Esophagus squamous epithelium (tissue), 5 donors: ENCODE measurements at regions not wholly inside any gene's neighbourhood (a gene's known extent, or its start where the extent isn't known, plus 50 kb on each side); places are given as distances from the start of the nearest gene placed in this dataset.

Experiments
- DNase-seq: peaks from one replicate; lab custom pipeline; 2025; lab: John Stamatoyannopoulos, UW
- H3K27ac ChIP-seq, 4 donors: fragments of 200-600 bp; sonication (generic); one replicate each; pipeline ENCODE4 v1.5.1; 2016 to 2019; ENCODE audit warnings: mild to moderate bottlenecking in 1 of 4
- H3K27me3 ChIP-seq, 4 donors: fragments of 200-600 bp; sonication (generic); 1 replicate in 3 of 4; 2 replicates in 1 of 4; pipeline versions ENCODE4 v1.5.1 to v1.6.0; 2017 to 2021; ENCODE audit warnings: antibody characterized with exemption in 1 of 4
- H3K36me3 ChIP-seq, 3 donors: fragments of 200-600 bp; sonication (generic); one replicate each; pipeline ENCODE4 v1.5.1; 2016 to 2019
- H3K4me1 ChIP-seq, 3 donors: fragments of 200-600 bp; sonication (generic); one replicate each; pipeline ENCODE4 v1.5.1; 2017 to 2019
- H3K4me3 ChIP-seq, 4 donors: fragments of 200-600 bp; sonication (generic); 1 replicate in 3 of 4; 2 replicates in 1 of 4; pipeline ENCODE4 v1.5.1; 2016 to 2019; ENCODE audit warnings: mild to moderate bottlenecking in 2 of 4, moderate library complexity in 1 of 4
- H3K9me3 ChIP-seq, 3 donors: fragments of 200-600 bp; sonication (generic); one replicate each; pipeline ENCODE4 v1.5.1; 2016 to 2019
- POLR2A ChIP-seq, 4 donors: fragments of 450-650 bp; IDR thresholded peaks; one replicate each; pipeline ENCODE4 v1.6.1; 2017; ENCODE audit warnings: antibody characterized with exemption in 4 of 4, mild to moderate bottlenecking in 4 of 4, moderate library complexity in 3 of 4
- WGBS, 2 donors: methylation state at CpG; one replicate each; pipeline ENCODE4 v1.1.5; 2018; 5-methylcytosine and 5-hydroxymethylcytosine counted together
- intact Hi-C: fragments of 100-400 bp; cut with DNase I; formaldehyde crosslinking; loops from one replicate; pipeline ENCODE4 v1.15.0; 2022
- TF ChIP-seq, protein P1 (sequence below), 6 experiments: fragments of 450-650 bp in 4 of 6; fragments of 200-600 bp in 2 of 6; sonication (generic) in 2 of 6; IDR thresholded peaks; one replicate each; pipeline ENCODE4 v1.5.1; 2016 to 2019; ENCODE audit warnings: antibody characterized with exemption in 6 of 6, mild to moderate bottlenecking in 4 of 6, moderate library complexity in 4 of 6
- donor health status: DM: yes; HTN: yes; CAD: no.

DNA sequence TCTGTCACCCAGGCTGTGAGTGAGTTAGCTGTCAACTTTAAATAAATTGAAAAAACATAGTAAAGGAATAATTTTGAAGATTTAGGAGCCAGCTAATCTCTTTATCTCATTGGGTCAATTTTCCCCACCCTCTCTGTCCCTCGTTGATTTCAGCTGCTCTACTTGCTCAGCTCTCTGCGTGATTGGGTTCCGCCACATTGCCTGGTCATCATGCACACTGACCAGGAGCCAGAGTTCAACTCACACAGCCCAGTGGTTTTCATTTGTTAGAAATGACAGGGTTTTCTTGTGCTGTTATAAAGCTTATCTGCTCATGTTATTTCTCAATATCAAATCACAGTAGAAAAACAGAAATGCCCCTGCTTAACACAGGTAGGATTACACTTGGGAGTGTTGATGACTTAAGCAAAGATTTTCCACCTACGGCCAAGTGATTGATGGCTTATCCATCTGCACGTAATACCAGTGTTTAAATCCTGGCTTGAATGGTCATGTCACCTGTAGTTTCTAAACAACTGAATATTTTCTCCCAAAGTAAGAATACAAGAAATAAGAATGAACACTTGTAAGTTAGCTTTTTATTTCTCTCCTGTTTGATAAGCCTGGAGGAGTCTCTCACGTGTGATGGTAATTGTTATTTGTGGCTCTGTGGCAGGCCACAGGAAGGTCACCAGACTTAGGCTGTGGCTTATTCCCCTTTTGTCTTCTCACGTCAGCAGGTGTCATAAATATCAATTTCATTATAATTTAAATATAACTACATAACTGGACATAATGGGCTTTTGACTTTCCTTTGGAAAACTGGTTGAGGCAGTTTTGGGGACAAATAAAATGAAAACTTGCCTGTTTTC is 367.2 kb upstream of the DDHD1 start:
- Histone ChIP-seq H3K36me3 (no peaks in the 10 kb centered on the region), H3K27me3 (no peaks in the 10 kb centered on the region), H3K27ac (no peak overlapping the region), H3K4me3 (no peak overlapping the region), H3K9me3 (no peaks in the 10 kb centered on the region), H3K4me1 (peaks cover 0 to 8% (median 5%) of the 10 kb centered on the region in 3 donors)
- TF ChIP-seq, protein P1, sequence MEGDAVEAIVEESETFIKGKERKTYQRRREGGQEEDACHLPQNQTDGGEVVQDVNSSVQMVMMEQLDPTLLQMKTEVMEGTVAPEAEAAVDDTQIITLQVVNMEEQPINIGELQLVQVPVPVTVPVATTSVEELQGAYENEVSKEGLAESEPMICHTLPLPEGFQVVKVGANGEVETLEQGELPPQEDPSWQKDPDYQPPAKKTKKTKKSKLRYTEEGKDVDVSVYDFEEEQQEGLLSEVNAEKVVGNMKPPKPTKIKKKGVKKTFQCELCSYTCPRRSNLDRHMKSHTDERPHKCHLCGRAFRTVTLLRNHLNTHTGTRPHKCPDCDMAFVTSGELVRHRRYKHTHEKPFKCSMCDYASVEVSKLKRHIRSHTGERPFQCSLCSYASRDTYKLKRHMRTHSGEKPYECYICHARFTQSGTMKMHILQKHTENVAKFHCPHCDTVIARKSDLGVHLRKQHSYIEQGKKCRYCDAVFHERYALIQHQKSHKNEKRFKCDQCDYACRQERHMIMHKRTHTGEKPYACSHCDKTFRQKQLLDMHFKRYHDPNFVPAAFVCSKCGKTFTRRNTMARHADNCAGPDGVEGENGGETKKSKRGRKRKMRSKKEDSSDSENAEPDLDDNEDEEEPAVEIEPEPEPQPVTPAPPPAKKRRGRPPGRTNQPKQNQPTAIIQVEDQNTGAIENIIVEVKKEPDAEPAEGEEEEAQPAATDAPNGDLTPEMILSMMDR (IDR thresholded peaks at IDR 0.05): no peak
- TF ChIP-seq POLR2A (IDR thresholded peaks at IDR 0.05): no peak
- no peak for DNase-seq
- 72 to 75% methylated on average over 7 of the region's 7 CpGs for WGBS, 2 donors
- intact Hi-C loops: no loop called here

DNA sequence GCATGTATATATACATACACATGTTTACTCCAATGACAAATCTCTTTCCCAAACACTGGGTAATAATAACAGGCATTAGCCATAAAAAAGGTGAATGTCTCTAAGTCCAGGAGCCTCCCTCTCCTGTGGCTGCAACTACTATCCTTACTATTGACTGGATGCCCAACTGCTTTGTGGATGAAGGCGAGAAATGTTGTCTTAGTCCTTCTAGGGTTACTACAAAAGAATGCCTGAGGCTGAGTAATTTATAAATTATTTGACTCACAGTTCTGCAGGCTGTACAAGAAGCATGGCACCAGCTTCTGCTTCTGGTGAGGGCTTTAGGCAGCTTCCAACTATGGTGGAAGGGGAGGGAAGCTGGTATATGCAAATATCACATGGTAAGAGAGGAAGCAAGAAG is 366.0 kb upstream of the DDHD1 start:
- Histone ChIP-seq H3K36me3 (no peaks in the 10 kb centered on the region), H3K27me3 (no peaks in the 10 kb centered on the region), H3K4me1 (peaks cover 0 to 8% (median 5%) of the 10 kb centered on the region in 3 donors), H3K9me3 (no peaks in the 10 kb centered on the region), H3K27ac (no peak overlapping the region), H3K4me3 (no peak overlapping the region)
- no peak for DNase-seq
- WGBS, 2 donors: 56 to 77% methylated on average over 1 of the region's 1 CpG
- TF ChIP-seq, protein P1 (IDR thresholded peaks at IDR 0.05): no peak
- no peak for TF ChIP-seq POLR2A (IDR thresholded peaks at IDR 0.05)
- intact Hi-C loops: no loop called here

DNA sequence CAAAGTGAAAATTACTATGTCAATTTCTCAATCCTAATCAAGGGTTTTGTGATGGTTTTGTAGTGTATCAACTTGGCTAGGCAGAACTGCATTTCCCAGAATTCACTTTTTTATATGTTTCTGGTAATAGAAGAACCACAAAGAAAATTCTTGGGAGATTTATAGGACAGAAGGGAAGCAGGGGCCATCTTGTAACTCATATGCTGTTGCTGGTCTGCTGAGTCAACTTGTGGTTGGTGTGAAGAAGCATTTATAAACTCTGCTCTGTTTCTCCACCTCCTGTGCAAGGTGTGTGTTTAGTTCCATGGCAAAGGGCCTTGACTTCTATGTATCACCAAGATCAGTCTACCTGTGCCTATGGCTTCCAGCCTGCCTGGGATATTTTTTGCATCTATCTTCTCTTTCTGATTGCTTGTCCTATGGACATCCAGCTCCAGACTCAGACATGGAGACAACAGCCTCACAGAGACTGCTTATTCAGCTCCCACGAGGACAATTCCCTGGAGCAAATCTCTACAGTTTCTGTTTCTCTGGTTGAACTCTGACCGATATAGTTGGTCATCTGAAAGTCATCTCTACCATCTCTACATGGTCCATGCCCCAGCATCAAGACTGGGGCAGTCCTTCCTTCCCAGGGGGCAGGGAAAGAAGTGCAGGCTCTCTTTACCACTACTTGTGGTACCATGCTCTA is 364.3 kb upstream of the DDHD1 start:
- intact Hi-C loops: no loop called here
- WGBS, 2 donors: 81 to 88% methylated on average over 1 to 2 of the region's 2 CpGs

DNA sequence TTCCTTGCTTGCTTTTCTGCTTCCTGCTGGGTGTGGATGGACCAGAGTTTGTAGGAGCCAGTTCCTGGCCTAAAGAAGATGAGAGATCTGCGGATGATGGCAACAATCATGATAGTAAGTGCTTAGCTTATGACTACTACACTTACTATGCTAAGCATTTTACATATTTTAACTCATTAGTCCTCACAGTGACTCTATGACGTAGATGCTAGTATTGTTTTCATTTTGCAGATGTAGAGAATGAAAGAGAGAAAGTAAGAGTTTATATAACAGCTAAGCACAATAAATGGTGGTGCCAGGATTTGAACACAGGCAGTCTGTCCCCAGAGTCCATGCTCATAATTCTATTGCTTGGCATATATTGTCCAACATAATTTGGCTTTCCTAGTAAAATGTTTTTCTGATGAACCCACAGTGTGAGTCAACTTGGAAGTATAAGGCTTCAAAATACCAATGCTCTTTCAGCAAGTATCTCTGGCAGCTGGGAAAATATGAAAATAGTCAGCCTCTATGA is 363.2 kb upstream of the DDHD1 start:
- Histone ChIP-seq H3K27ac (no peak overlapping the region), H3K4me1 (peaks cover 0 to 8% (median 5%) of the 10 kb centered on the region in 3 donors), H3K4me3 (no peak overlapping the region), H3K36me3 (no peaks in the 10 kb centered on the region), H3K27me3 (no peaks in the 10 kb centered on the region), H3K9me3 (no peaks in the 10 kb centered on the region)
- 78 to 82% methylated on average over 2 of the region's 2 CpGs for WGBS, 2 donors
- DNase-seq: no peak
- intact Hi-C loops: no loop called here
- no peak for TF ChIP-seq POLR2A (IDR thresholded peaks at IDR 0.05)
- TF ChIP-seq, protein P1 (IDR thresholded peaks at IDR 0.05): no peak

More for the DNA sequence above, 364.3 kb upstream of the DDHD1 start:
- no peak overlapping the region for H3K27ac ChIP-seq
- H3K4me1 ChIP-seq: peaks cover 0 to 8% (median 5%) of the 10 kb centered on the region in 3 donors
- H3K36me3 ChIP-seq: no peaks in the 10 kb centered on the region
- no peaks in the 10 kb centered on the region for H3K9me3 ChIP-seq
- no peak overlapping the region for H3K4me3 ChIP-seq
- TF ChIP-seq POLR2A (IDR thresholded peaks at IDR 0.05): no peak
- TF ChIP-seq, protein P1 (IDR thresholded peaks at IDR 0.05): no peak
- no peak for DNase-seq
- no peaks in the 10 kb centered on the region for H3K27me3 ChIP-seq

DNA sequence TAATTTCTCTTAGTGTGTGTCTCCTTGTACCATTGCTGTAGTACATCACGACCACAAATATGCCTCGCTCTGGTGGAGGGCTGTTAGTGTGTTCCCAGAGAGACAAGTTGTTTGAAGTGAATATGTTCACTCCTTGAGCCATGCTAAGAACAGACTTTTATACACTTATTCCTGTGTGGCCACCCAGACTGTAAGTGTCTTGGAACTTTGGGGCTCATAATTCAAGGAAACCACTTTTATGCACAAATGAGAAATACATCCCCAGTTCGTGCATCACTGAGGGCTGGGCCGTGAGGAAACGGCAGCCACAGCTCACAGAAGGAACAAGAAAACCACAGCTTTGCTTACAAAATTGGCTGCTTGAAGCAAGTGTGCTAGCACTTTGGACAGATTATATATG is 362.2 kb upstream of the DDHD1 start:
- Histone ChIP-seq H3K4me1 (peaks cover 0 to 16% (median 5%) of the 10 kb centered on the region in 3 donors), H3K9me3 (no peaks in the 10 kb centered on the region), H3K27ac (no peak overlapping the region), H3K27me3 (no peaks in the 10 kb centered on the region), H3K4me3 (no peak overlapping the region), H3K36me3 (no peaks in the 10 kb centered on the region)
- no peak for DNase-seq
- 61 to 70% methylated on average over 5 of the region's 5 CpGs for WGBS, 2 donors
- TF ChIP-seq, protein P1 (IDR thresholded peaks at IDR 0.05): no peak
- TF ChIP-seq POLR2A (IDR thresholded peaks at IDR 0.05): no peak
- intact Hi-C loops: no loop called here
